ENCODE measurements at regions not wholly inside any gene's neighbourhood (a gene's known extent, or its start where the extent isn't known, plus 50 kb on each side); places are given as distances from the start of the nearest gene placed in this dataset.

- TF ChIP-seq POLR2AphosphoS5 (IDR thresholded peaks at IDR 0.05), result no peak
- TF ChIP-seq, protein P1, sequence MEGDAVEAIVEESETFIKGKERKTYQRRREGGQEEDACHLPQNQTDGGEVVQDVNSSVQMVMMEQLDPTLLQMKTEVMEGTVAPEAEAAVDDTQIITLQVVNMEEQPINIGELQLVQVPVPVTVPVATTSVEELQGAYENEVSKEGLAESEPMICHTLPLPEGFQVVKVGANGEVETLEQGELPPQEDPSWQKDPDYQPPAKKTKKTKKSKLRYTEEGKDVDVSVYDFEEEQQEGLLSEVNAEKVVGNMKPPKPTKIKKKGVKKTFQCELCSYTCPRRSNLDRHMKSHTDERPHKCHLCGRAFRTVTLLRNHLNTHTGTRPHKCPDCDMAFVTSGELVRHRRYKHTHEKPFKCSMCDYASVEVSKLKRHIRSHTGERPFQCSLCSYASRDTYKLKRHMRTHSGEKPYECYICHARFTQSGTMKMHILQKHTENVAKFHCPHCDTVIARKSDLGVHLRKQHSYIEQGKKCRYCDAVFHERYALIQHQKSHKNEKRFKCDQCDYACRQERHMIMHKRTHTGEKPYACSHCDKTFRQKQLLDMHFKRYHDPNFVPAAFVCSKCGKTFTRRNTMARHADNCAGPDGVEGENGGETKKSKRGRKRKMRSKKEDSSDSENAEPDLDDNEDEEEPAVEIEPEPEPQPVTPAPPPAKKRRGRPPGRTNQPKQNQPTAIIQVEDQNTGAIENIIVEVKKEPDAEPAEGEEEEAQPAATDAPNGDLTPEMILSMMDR (IDR thresholded peaks at IDR 0.05), result no peak
- no peak for TF ChIP-seq EP300 (IDR thresholded peaks at IDR 0.05)
These were observed 425.2 kb downstream of the CD83 start for GRCh38 chr6:14542670-14543366.
